ENCODE measurements at regions not wholly inside any gene's neighbourhood (a gene's known extent, or its start where the extent isn't known, plus 50 kb on each side); places are given as distances from the start of the nearest gene placed in this dataset.

DNA sequence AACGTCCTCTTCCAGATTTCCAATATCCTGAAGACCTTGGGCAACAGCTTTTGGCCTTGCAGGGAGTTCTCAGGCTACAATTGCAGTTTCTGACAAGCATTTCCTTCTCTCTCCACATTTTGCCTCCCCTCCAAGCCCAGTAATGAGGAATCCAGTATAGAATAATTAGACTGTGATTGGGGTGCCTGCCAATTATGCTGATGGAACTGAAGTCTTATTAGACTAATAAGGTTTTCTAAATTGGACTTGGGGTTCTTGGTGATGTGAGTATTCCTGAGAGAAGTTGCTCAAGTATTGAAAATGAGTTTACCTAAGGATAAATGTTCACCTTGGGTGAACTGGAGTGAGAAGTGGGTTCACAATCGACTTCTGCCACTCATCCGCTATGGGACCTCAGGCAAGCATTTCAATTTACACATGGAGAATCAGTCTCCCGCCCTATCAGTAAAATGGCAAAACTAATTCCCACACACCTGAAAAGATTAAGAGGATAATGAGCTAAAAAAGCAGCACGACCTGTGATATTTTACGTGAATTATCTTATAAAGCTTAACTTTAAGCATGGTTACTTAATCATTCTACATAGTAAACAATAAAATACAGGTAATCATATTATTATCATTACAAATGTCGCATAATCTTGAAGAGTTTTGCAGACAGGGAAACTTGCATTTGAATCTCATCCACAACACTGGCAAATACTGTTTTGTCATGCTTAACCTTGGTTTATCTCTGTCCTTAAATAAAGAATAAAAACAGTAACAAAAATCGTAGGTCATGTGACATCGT is 628.0 kb downstream of the TMEM114 start:
- Histone ChIP-seq H3K4me3 (ENCODE audit: insufficient read depth, low read length, poor library complexity, severe bottlenecking) (no peak overlapping the region), H3K27ac (ENCODE audit: low read depth, low read length) (no peak overlapping the region), H3K9me2 (replicated peaks; ENCODE audit: insufficient read depth, low read length) (no peaks in the 10 kb centered on the region), H3K9ac (ENCODE audit: low read length) (no peak overlapping the region), H3K9me3 (ENCODE audit: insufficient read depth, low read length) (no peaks in the 10 kb centered on the region), H3K79me2 (ENCODE audit: insufficient read depth, low read length) (no peaks in the 10 kb centered on the region), H3F3A (ENCODE audit: insufficient read depth) (no peaks in the 10 kb centered on the region), H4K20me1 (ENCODE audit: low read depth, low read length) (no peaks in the 10 kb centered on the region), H3K36me3 (ENCODE audit: low read length) (no peaks in the 10 kb centered on the region), H3K27me3 (ENCODE audit: low read length) (no peaks in the 10 kb centered on the region), H2AFZ (ENCODE audit: low read depth, low read length, severe bottlenecking) (no peak overlapping the region), H3K4me2 (ENCODE audit: low read depth, low read length, poor library complexity, severe bottlenecking) (no peak overlapping the region)
- no peak for TF ChIP-seq EZH2phosphoT487 (conservative IDR thresholded peaks at IDR 0.05; ENCODE audit: low read length)
- TF ChIP-seq, protein P1, sequence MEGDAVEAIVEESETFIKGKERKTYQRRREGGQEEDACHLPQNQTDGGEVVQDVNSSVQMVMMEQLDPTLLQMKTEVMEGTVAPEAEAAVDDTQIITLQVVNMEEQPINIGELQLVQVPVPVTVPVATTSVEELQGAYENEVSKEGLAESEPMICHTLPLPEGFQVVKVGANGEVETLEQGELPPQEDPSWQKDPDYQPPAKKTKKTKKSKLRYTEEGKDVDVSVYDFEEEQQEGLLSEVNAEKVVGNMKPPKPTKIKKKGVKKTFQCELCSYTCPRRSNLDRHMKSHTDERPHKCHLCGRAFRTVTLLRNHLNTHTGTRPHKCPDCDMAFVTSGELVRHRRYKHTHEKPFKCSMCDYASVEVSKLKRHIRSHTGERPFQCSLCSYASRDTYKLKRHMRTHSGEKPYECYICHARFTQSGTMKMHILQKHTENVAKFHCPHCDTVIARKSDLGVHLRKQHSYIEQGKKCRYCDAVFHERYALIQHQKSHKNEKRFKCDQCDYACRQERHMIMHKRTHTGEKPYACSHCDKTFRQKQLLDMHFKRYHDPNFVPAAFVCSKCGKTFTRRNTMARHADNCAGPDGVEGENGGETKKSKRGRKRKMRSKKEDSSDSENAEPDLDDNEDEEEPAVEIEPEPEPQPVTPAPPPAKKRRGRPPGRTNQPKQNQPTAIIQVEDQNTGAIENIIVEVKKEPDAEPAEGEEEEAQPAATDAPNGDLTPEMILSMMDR (IDR thresholded peaks at IDR 0.05; ENCODE audit: insufficient read depth, low read length, poor library complexity, severe bottlenecking) = no peak

DNA sequence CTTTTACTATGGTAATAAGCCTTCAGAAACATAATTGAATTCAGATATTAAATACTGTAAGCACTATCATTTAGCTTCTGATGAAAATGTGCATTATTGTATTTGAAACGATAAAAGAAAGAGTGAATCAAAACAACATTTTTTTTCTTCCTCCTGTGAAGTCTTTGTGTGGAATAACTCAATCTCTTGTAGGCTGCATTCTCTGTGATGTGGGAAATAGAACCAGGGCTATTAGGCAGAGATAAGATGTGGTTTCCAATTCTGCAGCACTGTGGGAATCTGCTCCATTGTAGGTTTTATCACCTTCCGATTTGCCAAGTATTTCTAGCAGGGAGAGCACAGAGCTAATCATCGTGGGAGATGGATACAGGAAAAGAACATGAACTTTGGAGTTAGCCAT is 624.5 kb downstream of the RBFOX1 start:
- Histone ChIP-seq H3K9ac (ENCODE audit: low read length) (no peak overlapping the region), H4K20me1 (ENCODE audit: low read depth, low read length) (no peaks in the 10 kb centered on the region), H3F3A (ENCODE audit: insufficient read depth) (no peaks in the 10 kb centered on the region), H3K9me3 (ENCODE audit: insufficient read depth, low read length) (no peaks in the 10 kb centered on the region), H3K36me3 (ENCODE audit: low read length) (no peaks in the 10 kb centered on the region), H3K9me2 (replicated peaks; ENCODE audit: insufficient read depth, low read length) (no peaks in the 10 kb centered on the region), H3K27me3 (ENCODE audit: low read length) (no peaks in the 10 kb centered on the region), H3K4me3 (ENCODE audit: insufficient read depth, low read length, poor library complexity, severe bottlenecking) (no peak overlapping the region), H3K79me2 (ENCODE audit: insufficient read depth, low read length) (no peaks in the 10 kb centered on the region), H2AFZ (ENCODE audit: low read depth, low read length, severe bottlenecking) (no peak overlapping the region), H3K4me2 (ENCODE audit: low read depth, low read length, poor library complexity, severe bottlenecking) (no peak overlapping the region), H3K27ac (ENCODE audit: low read depth, low read length) (no peak overlapping the region)
- TF ChIP-seq EZH2phosphoT487 (conservative IDR thresholded peaks at IDR 0.05; ENCODE audit: low read length) = no peak
- TF ChIP-seq, protein P1 (IDR thresholded peaks at IDR 0.05; ENCODE audit: insufficient read depth, low read length, poor library complexity, severe bottlenecking) = no peak

DNA sequence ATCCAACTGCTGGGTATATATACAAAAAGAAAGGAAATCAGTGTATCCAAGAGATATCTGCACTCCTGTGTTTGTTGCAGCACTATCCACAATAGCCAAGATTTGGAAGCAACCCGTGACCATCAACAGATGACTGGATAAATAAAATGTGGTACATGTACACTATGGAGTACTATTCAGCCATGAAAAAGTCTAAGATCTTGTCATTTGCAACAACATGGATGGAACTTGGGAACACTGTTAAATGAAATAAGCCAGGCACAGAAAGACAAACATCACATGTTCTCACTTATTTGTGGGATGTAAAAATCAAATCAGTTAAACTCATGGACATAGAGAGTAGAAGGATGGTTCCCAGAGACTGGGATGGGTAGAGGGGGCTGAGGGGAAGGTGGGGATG is 620.7 kb downstream of the RBFOX1 start:
- H3K4me2 ChIP-seq (ENCODE audit: low read depth, low read length, poor library complexity, severe bottlenecking) = no peak overlapping the region
- no peaks in the 10 kb centered on the region for H3K79me2 ChIP-seq (ENCODE audit: insufficient read depth, low read length)
- H3F3A ChIP-seq (ENCODE audit: insufficient read depth) = no peaks in the 10 kb centered on the region
- H3K36me3 ChIP-seq (ENCODE audit: low read length) = no peaks in the 10 kb centered on the region
- H2AFZ ChIP-seq (ENCODE audit: low read depth, low read length, severe bottlenecking) = no peak overlapping the region
- TF ChIP-seq EZH2phosphoT487 (conservative IDR thresholded peaks at IDR 0.05; ENCODE audit: low read length) = no peak
- TF ChIP-seq, protein P1 (IDR thresholded peaks at IDR 0.05; ENCODE audit: insufficient read depth, low read length, poor library complexity, severe bottlenecking) = no peak
- H3K9me2 ChIP-seq (replicated peaks; ENCODE audit: insufficient read depth, low read length) = no peaks in the 10 kb centered on the region
- H4K20me1 ChIP-seq (ENCODE audit: low read depth, low read length) = no peaks in the 10 kb centered on the region
- H3K4me3 ChIP-seq (ENCODE audit: insufficient read depth, low read length, poor library complexity, severe bottlenecking) = no peak overlapping the region
- no peak overlapping the region for H3K27ac ChIP-seq (ENCODE audit: low read depth, low read length)
- H3K27me3 ChIP-seq (ENCODE audit: low read length) = no peaks in the 10 kb centered on the region
- no peak overlapping the region for H3K9ac ChIP-seq (ENCODE audit: low read length)
- no peaks in the 10 kb centered on the region for H3K9me3 ChIP-seq (ENCODE audit: insufficient read depth, low read length)
